ENCODE measurements at regions not wholly inside any gene's neighbourhood (a gene's known extent, or its start where the extent isn't known, plus 50 kb on each side); places are given as distances from the start of the nearest gene placed in this dataset.

DNA sequence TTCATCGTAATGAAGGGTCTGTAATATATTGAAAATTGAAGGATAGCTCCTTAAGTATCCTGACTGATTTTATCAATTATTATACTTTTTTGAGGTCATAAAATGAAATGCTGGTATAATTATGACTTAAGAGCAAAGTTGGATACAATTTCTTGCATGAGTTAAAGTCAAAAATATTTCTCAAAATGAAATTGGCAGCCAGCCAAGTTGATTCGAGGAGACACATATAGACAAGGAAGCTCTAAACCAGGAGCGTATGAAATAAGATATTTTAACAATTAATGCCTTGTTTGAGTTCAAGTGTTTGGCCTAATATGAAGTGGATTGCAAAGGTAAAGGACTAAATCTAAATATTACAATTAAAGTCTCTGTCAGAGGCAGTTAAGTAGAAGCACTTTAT is 260.4 kb upstream of the DSEL start:
- TF ChIP-seq, protein P1, sequence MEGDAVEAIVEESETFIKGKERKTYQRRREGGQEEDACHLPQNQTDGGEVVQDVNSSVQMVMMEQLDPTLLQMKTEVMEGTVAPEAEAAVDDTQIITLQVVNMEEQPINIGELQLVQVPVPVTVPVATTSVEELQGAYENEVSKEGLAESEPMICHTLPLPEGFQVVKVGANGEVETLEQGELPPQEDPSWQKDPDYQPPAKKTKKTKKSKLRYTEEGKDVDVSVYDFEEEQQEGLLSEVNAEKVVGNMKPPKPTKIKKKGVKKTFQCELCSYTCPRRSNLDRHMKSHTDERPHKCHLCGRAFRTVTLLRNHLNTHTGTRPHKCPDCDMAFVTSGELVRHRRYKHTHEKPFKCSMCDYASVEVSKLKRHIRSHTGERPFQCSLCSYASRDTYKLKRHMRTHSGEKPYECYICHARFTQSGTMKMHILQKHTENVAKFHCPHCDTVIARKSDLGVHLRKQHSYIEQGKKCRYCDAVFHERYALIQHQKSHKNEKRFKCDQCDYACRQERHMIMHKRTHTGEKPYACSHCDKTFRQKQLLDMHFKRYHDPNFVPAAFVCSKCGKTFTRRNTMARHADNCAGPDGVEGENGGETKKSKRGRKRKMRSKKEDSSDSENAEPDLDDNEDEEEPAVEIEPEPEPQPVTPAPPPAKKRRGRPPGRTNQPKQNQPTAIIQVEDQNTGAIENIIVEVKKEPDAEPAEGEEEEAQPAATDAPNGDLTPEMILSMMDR (conservative IDR thresholded peaks at IDR 0.05): no peak
- TF ChIP-seq EZH2 (IDR thresholded peaks at IDR 0.05; ENCODE audit: low read depth): no peak
